Bronchial epithelial cell (primary cell): ENCODE measurements at regions not wholly inside any gene's neighbourhood (a gene's known extent, or its start where the extent isn't known, plus 50 kb on each side); places are given as distances from the start of the nearest gene placed in this dataset.

Experiments used
- DNase-seq: peaks from one replicate; pipeline ENCODE4 v3.0.0-alpha.2; 2010; ENCODE audit warnings: low read depth
- FAIRE-seq: peaks from 2 replicates; lab custom pipeline; 2011; peaks lifted over from hg19 to GRCh38; lab: Jason Lieb, UNC
- H3K27me3 ChIP-seq: 2 replicates; pipeline ENCODE4 v1.5.1; 2011; ENCODE audit warnings: low read length; ENCODE audit not compliant: control insufficient read depth, insufficient read depth
- H3K36me3 ChIP-seq: 2 replicates; pipeline ENCODE4 v1.5.1; 2011; ENCODE audit warnings: low read length; ENCODE audit not compliant: control insufficient read depth, insufficient read depth
- H3K4me3 ChIP-seq: 2 replicates; pipeline ENCODE4 v1.5.1; 2011; ENCODE audit warnings: mild to moderate bottlenecking, low read depth, low read length, control low read depth
- CTCF ChIP-seq: IDR thresholded peaks from 2 replicates; pipeline ENCODE4 v1.5.1; 2011; ENCODE audit warnings: mild to moderate bottlenecking, moderate library complexity, low read length, control low read depth, inconsistent platforms; ENCODE audit not compliant: insufficient read depth, severe bottlenecking

DNA sequence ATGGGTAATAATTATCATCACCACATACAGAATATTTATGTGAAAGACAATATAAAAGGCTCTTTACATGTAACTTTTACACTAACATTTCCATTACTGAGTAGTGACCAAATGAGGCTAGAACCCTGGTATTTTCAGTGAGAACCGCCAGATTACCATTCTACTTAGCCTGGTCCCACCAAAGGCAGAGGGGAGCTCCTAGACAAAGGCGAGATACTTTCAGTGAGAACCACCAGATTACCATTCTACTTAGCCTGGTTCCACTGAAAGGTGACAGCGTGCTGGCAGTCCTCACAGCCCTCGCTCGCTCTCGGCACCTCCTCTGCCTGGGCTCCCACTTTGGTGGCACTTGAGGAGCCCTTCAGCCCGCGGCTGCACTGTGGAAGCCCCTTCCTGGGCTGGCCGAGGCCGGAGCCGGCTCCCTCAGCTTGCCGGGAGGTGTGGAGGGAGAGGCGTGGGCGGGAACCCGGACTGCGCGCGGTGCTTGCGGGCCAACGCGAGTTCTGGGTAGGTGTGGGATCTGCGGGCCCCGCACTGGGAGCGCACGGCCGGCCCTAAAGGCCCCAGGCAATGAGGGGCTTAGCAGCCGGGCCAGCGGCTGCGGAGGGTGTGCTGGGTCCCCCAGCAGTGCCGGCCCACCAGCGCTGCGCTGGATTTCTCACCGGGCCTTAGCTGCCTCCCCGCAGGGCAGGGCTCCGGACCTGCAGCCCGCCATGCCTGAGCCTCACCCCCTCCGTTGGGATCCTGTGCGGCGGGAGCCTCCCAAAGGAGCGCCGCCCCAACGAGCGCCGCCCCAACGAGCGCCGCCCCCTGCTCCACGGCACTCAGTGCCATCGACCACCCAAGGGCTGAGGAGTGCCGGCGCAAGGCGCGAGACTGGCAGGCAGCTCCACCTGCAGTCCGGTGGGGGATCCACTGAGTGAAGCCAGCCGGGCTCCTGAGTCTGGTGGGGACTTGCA lies 1276.1 kb downstream of the PCDH7 start:
- Histone ChIP-seq H3K36me3 (no peaks in the 10 kb centered on the region), H3K4me3 (no peak overlapping the region), H3K27me3 (no peaks in the 10 kb centered on the region)
- TF ChIP-seq CTCF = no peak
- no peak for FAIRE-seq
- DNase-seq = no peak

- FAIRE-seq = no peak
- Histone ChIP-seq H3K36me3 (no peaks in the 10 kb centered on the region), H3K27me3 (no peaks in the 10 kb centered on the region), H3K4me3 (no peak overlapping the region)
- DNase-seq = no peak
- no peak for TF ChIP-seq CTCF
Observed at GRCh38 chr4:31998807-31999206, 1278.6 kb downstream of the PCDH7 start.

DNA sequence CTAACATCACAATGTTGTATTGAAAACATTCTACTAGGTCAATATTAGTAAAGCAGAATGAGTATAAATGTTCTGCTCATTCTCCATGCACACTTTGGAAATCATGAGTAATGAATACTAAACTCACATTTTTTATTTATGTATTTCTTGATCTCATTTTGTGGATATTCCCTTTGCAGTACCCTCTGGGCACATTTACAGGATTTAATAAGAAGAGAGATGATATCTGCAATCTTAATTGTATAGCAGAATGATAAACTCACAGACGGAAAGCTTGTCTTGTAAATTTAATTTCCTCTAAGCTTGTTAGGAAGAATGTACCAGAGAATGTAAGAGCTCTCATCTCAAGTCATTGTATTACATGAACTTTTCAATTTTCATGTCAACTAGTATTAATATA lies 1279.7 kb downstream of the PCDH7 start:
- Histone ChIP-seq H3K27me3 (no peaks in the 10 kb centered on the region), H3K36me3 (no peaks in the 10 kb centered on the region), H3K4me3 (no peak overlapping the region)
- no peak for FAIRE-seq
- no peak for TF ChIP-seq CTCF
- no peak for DNase-seq

- DNase-seq = no peak
- Histone ChIP-seq H3K4me3 (no peak overlapping the region), H3K27me3 (no peaks in the 10 kb centered on the region), H3K36me3 (no peaks in the 10 kb centered on the region)
- FAIRE-seq = no peak
- TF ChIP-seq CTCF = no peak
Observed at GRCh38 chr4:32000846-32001488, 1280.8 kb downstream of the PCDH7 start.

DNA sequence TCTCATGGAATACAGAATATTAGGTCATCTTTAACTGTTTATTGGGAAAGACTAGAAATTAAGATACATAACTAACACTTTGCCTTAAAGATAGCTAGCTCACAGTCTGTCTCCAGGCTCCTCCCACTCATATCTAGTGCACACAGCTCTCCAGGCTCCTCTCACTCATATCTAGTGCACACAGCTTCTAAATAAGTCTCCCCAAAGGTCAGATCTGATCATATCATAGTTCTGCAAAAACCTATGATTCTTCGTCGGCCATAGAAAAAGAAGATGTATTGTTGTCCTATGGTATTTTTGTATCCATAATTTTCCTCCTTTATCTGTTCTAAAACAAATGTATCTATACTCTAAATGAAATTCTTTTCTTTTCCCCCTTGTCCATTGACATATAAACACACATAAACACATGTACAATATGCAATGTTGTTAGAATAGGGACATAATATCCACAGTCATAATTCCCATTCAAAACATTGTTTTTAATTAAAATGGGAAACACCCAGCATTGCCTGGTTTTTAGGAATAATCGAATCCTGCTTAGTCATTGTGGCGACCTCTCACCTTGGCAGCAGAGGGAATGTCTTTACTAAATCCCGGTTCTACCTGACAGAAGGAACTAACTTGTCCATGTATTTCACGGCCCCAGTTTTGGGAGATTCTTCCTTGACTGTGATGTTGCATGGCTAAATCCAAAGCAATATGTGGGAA lies 1282.0 kb downstream of the PCDH7 start:
- no peaks in the 10 kb centered on the region for H3K27me3 ChIP-seq
- FAIRE-seq = no peak
- no peaks in the 10 kb centered on the region for H3K36me3 ChIP-seq
- DNase-seq = no peak
- no peak overlapping the region for H3K4me3 ChIP-seq
- no peak for TF ChIP-seq CTCF
